GM13977 (cell line): ENCODE measurements at regions not wholly inside any gene's neighbourhood (a gene's known extent, or its start where the extent isn't known, plus 50 kb on each side); places are given as distances from the start of the nearest gene placed in this dataset.

Experiments
- DNase-seq: peaks from one replicate; pipeline ENCODE4 v3.0.0; 2012; ENCODE audit warnings: low spot score
- CTCF ChIP-seq: IDR thresholded peaks from 2 replicates; pipeline ENCODE4 v1.5.1; 2012; ENCODE audit warnings: mild to moderate bottlenecking, control low read depth; ENCODE audit not compliant: insufficient read depth; ENCODE audit errors: extremely low read depth, missing control alignments
- in situ Hi-C: fragments of 300-500 bp; cut with MboI; formaldehyde crosslinking; loops from one replicate; pipeline ENCODE4 v1.12.0; 2022; ENCODE audit warnings: low sequenced_read_pairs, low pct_unique_long_range_greater_than_20kb, mixed read lengths, inconsistent platforms; ENCODE audit not compliant: unreplicated experiment

- in situ Hi-C loops: no loop called here
- no peak for TF ChIP-seq CTCF
- no peak for DNase-seq
These were observed 119.6 kb upstream of the MGAT5 start for GRCh38 chr2:134134313-134134706.

- TF ChIP-seq CTCF: no peak
- DNase-seq: no peak
- in situ Hi-C loops: no loop called here
These were observed 119.0 kb upstream of the MGAT5 start for GRCh38 chr2:134134827-134135226.

GRCh38 chr2:134135793-134136192 lies 118.1 kb upstream of the MGAT5 start:
- DNase-seq: no peak
- TF ChIP-seq CTCF: no peak
- in situ Hi-C loops: no loop called here

- in situ Hi-C loops: no loop called here
- TF ChIP-seq CTCF: no peak
- DNase-seq: no peak
These were observed 117.1 kb upstream of the MGAT5 start for GRCh38 chr2:134136731-134137130.

GRCh38 chr2:134137182-134137611 lies 116.7 kb upstream of the MGAT5 start:
- in situ Hi-C loops: no loop called here
- DNase-seq: no peak
- no peak for TF ChIP-seq CTCF

- in situ Hi-C loops: no loop called here
- TF ChIP-seq CTCF: no peak
- no peak for DNase-seq
These were observed 115.8 kb upstream of the MGAT5 start for GRCh38 chr2:134138115-134138514.

- in situ Hi-C loops: no loop called here
- TF ChIP-seq CTCF: no peak
- no peak for DNase-seq
These were observed 114.3 kb upstream of the MGAT5 start for GRCh38 chr2:134139611-134140010.
